NT2/D1 (cell line): ENCODE measurements at regions not wholly inside any gene's neighbourhood (a gene's known extent, or its start where the extent isn't known, plus 50 kb on each side); places are given as distances from the start of the nearest gene placed in this dataset.

Source experiments
- SUZ12 ChIP-seq: IDR thresholded peaks from 2 replicates; pipeline ENCODE4 v1.6.1; 2011; ENCODE audit not compliant: insufficient read length, insufficient read depth; ENCODE audit errors: extremely low read depth
- YY1 ChIP-seq: IDR thresholded peaks from 2 replicates; pipeline ENCODE4 v1.6.1; 2011; ENCODE audit not compliant: insufficient read length, insufficient read depth
- ZNF274 ChIP-seq: IDR thresholded peaks from 2 replicates; pipeline ENCODE4 v1.6.1; 2011; ENCODE audit warnings: mild to moderate bottlenecking, low read depth, low read length

- TF ChIP-seq ZNF274 (no peak), SUZ12 (no peak), YY1 (no peak)
These were observed 488.6 kb upstream of the SGCD start for GRCh38 chr5:155838394-155838793.
